DND-41 (cell line): ENCODE measurements at regions not wholly inside any gene's neighbourhood (a gene's known extent, or its start where the extent isn't known, plus 50 kb on each side); places are given as distances from the start of the nearest gene placed in this dataset.

Experiments
- CTCF ChIP-seq: IDR thresholded peaks from 2 replicates; pipeline ENCODE4 v1.5.1; 2012; ENCODE audit warnings: borderline replicate concordance, low read length, moderate library complexity, mild to moderate bottlenecking; ENCODE audit not compliant: poor library complexity, severe bottlenecking; ENCODE audit errors: extremely low read depth
- EZH2 ChIP-seq: IDR thresholded peaks from 3 replicates; pipeline ENCODE4 v1.6.1; 2012; ENCODE audit warnings: borderline replicate concordance, low read depth, mild to moderate bottlenecking, moderate library complexity, low read length, inconsistent platforms; ENCODE audit not compliant: severe bottlenecking

GRCh38 chr18:75582406-75582821 lies 154.9 kb upstream of the SMIM21 start:
- no peak for TF ChIP-seq CTCF
- TF ChIP-seq EZH2 = no peak
